Liver (tissue), 8 donors: ENCODE measurements at regions not wholly inside any gene's neighbourhood (a gene's known extent, or its start where the extent isn't known, plus 50 kb on each side); places are given as distances from the start of the nearest gene placed in this dataset.

Experiments used
- DNase-seq: peaks from one replicate; pipeline ENCODE4 v3.0.0-alpha.2; 2017; ENCODE audit warnings: low spot score
- H3K27ac ChIP-seq, 2 donors: one replicate each; pipeline ENCODE4 v1.7.0; 2013; ENCODE audit warnings: inconsistent platforms in 2 of 2, low read length in 2 of 2, control low read depth in 1 of 2, low read depth in 1 of 2, mild to moderate bottlenecking in 1 of 2
- H3K27me3 ChIP-seq, 4 donors: one replicate each; pipeline versions ENCODE4 v1.6.1 to v1.7.0; 2013; ENCODE audit warnings: low read length in 3 of 4, inconsistent platforms in 1 of 4, mild to moderate bottlenecking in 1 of 4, moderate library complexity in 1 of 4; ENCODE audit not compliant: control insufficient read depth in 4 of 4, insufficient read depth in 4 of 4
- H3K36me3 ChIP-seq, 4 donors: one replicate each; pipeline versions ENCODE4 v1.6.1 to v1.7.0; 2013; ENCODE audit warnings: low read length in 3 of 4, mild to moderate bottlenecking in 3 of 4, low read depth in 1 of 4, moderate library complexity in 1 of 4; ENCODE audit not compliant: control insufficient read depth in 4 of 4, insufficient read depth in 3 of 4
- H3K4me1 ChIP-seq, 4 donors: one replicate each; pipeline versions ENCODE4 v1.6.1 to v1.7.0; 2013; ENCODE audit warnings: low read length in 3 of 4, mild to moderate bottlenecking in 3 of 4, moderate library complexity in 1 of 4; ENCODE audit not compliant: control insufficient read depth in 4 of 4, insufficient read depth in 4 of 4
- H3K4me3 ChIP-seq, 3 donors: one replicate each; pipeline versions ENCODE4 v1.6.1 to v1.7.0; 2013; ENCODE audit warnings: low read length in 3 of 3, control low read depth in 1 of 3, low read depth in 1 of 3, mild to moderate bottlenecking in 1 of 3
- H3K9ac ChIP-seq, 2 donors: one replicate each; pipeline ENCODE4 v1.7.0; 2013; ENCODE audit warnings: low read length in 2 of 2, mild to moderate bottlenecking in 2 of 2, moderate library complexity in 2 of 2, control low read depth in 1 of 2, low read depth in 1 of 2
- H3K9me3 ChIP-seq, 4 donors: one replicate each; pipeline versions ENCODE4 v1.6.1 to v1.7.0; 2013; ENCODE audit warnings: low read length in 3 of 4; ENCODE audit not compliant: control insufficient read depth in 4 of 4
- EGR1 ChIP-seq, 2 donors: IDR thresholded peaks; 2 replicates each; pipeline ENCODE4 v1.6.1; 2016 to 2018; ENCODE audit warnings: antibody characterized with exemption in 2 of 2, low read depth in 2 of 2
- FOXA1 ChIP-seq: IDR thresholded peaks from 2 replicates; pipeline ENCODE4 v1.6.1; 2016; ENCODE audit warnings: antibody characterized with exemption
- FOXA2 ChIP-seq: IDR thresholded peaks from 2 replicates; pipeline ENCODE4 v1.6.1; 2016; ENCODE audit warnings: antibody characterized with exemption
- GABPA ChIP-seq, 2 donors: IDR thresholded peaks in 1 of 2; conservative IDR thresholded peaks in 1 of 2; 2 replicates each; pipeline ENCODE4 v1.6.1; 2016; ENCODE audit warnings: antibody characterized with exemption in 2 of 2, mild to moderate bottlenecking in 1 of 2, moderate library complexity in 1 of 2
- HNF4A ChIP-seq, 2 donors: conservative IDR thresholded peaks; 2 replicates each; pipeline ENCODE4 v1.6.1; 2016; ENCODE audit warnings: antibody characterized with exemption in 2 of 2, mild to moderate bottlenecking in 2 of 2
- HNF4G ChIP-seq: IDR thresholded peaks from 2 replicates; pipeline ENCODE4 v1.6.1; 2016; ENCODE audit warnings: antibody characterized with exemption
- JUND ChIP-seq, 2 donors: IDR thresholded peaks; 2 replicates each; pipeline ENCODE4 v1.6.1; 2016; ENCODE audit warnings: antibody characterized with exemption in 2 of 2
- MAX ChIP-seq: IDR thresholded peaks from 2 replicates; pipeline ENCODE4 v1.6.1; 2016; ENCODE audit warnings: antibody characterized with exemption
- NR2F2 ChIP-seq: IDR thresholded peaks from 2 replicates; pipeline ENCODE4 v1.6.1; 2016; ENCODE audit warnings: antibody characterized with exemption
- RAD21 ChIP-seq, 2 donors: IDR thresholded peaks; 2 replicates each; pipeline ENCODE4 v1.6.1; 2016; ENCODE audit warnings: antibody characterized with exemption in 2 of 2, mild to moderate bottlenecking in 2 of 2
- TAF1 ChIP-seq: conservative IDR thresholded peaks from 2 replicates; pipeline ENCODE4 v1.6.1; 2016; ENCODE audit warnings: antibody characterized with exemption, mild to moderate bottlenecking
- YY1 ChIP-seq: IDR thresholded peaks from 2 replicates; pipeline ENCODE4 v1.6.1; 2016; ENCODE audit warnings: antibody characterized with exemption, mild to moderate bottlenecking
- ZBTB33 ChIP-seq: IDR thresholded peaks from 2 replicates; pipeline ENCODE4 v1.6.1; 2016; ENCODE audit warnings: antibody characterized with exemption
- WGBS: extraction: QIAGEN DNeasy Blood & Tissue Kit; methylation state at CpG from one replicate; pipeline ENCODE4 v1.1.7; 2013; 5-methylcytosine and 5-hydroxymethylcytosine counted together
- TF ChIP-seq, protein P1 (sequence below): fragments of 150-350 bp; IDR thresholded peaks from 2 replicates; pipeline ENCODE4 v1.5.1; 2017; ENCODE audit warnings: improper control_type of control experiment, low read depth, low read length; ENCODE audit not compliant: missing input control
- TF ChIP-seq, protein P2 (sequence below): IDR thresholded peaks from 2 replicates; pipeline ENCODE4 v1.6.1; 2016; ENCODE audit warnings: antibody characterized with exemption, mild to moderate bottlenecking
- donor health status: healthy.
- donor health status: healthy.
- donor health status: healthy.
- donor health status: healthy.
- donor health status: healthy.

DNA sequence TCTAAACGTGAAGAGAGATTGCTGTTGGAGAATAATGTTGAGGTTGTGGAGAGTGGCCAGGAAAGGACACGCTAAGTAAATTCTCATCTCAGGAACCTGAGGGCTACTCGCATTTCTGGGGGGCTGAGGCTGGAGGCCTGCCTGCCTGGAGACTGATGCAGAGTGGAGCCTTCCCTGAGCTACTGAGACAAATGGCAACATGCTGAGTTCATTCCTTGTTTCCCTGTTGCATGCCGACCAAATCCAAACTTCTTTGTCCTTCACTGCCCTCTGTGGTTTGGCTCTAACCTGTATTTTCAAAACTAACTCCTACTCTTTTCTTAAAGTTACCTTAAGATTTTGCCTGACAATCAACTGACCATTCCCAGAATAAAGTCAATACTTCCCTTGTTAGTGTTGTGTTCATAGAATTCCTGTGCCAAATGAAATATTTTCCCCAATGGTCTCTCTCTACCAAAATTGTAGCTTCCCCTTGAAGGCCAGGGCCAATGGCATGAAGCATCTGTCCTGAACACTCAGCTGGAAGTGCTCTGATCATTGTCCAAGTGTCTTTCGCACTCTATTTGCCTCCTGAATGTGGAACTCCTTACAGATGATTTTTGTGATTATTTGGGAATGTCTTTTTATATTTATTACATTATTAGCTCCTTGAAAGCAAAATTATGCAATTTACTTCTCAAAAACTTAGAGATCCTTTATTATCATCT lies 1085.6 kb downstream of the SOCS6 start:
- no peak overlapping the region for H3K4me3 ChIP-seq
- H3K9me3 ChIP-seq: no peaks in the 10 kb centered on the region
- DNase-seq: no peak
- no peaks in the 10 kb centered on the region for H3K36me3 ChIP-seq
- WGBS: 50% methylated on average over 5 of the region's 5 CpGs
- no peak overlapping the region for H3K27ac ChIP-seq
- H3K9ac ChIP-seq: no peak overlapping the region
- no peaks in the 10 kb centered on the region for H3K4me1 ChIP-seq
- no peaks in the 10 kb centered on the region for H3K27me3 ChIP-seq
- TF ChIP-seq YY1 (no peak), EGR1 (IDR thresholded peaks at IDR 0.05; ENCODE audit: low read depth in 2 of 2) (no peak), TAF1 (no peak), MAX (no peak), RAD21 (IDR thresholded peaks at IDR 0.05) (no peak), GABPA (IDR thresholded peaks at IDR 0.05 in 1 of 2, conservative IDR thresholded peaks at IDR 0.05 in 1 of 2) (no peak), JUND (IDR thresholded peaks at IDR 0.05) (no peak), HNF4A (conservative IDR thresholded peaks at IDR 0.05) (no peak), HNF4G (no peak), FOXA1 (no peak), NR2F2 (no peak), ZBTB33 (no peak), FOXA2 (no peak)
- TF ChIP-seq, protein P1, sequence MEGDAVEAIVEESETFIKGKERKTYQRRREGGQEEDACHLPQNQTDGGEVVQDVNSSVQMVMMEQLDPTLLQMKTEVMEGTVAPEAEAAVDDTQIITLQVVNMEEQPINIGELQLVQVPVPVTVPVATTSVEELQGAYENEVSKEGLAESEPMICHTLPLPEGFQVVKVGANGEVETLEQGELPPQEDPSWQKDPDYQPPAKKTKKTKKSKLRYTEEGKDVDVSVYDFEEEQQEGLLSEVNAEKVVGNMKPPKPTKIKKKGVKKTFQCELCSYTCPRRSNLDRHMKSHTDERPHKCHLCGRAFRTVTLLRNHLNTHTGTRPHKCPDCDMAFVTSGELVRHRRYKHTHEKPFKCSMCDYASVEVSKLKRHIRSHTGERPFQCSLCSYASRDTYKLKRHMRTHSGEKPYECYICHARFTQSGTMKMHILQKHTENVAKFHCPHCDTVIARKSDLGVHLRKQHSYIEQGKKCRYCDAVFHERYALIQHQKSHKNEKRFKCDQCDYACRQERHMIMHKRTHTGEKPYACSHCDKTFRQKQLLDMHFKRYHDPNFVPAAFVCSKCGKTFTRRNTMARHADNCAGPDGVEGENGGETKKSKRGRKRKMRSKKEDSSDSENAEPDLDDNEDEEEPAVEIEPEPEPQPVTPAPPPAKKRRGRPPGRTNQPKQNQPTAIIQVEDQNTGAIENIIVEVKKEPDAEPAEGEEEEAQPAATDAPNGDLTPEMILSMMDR: no peak
- TF ChIP-seq, protein P2, sequence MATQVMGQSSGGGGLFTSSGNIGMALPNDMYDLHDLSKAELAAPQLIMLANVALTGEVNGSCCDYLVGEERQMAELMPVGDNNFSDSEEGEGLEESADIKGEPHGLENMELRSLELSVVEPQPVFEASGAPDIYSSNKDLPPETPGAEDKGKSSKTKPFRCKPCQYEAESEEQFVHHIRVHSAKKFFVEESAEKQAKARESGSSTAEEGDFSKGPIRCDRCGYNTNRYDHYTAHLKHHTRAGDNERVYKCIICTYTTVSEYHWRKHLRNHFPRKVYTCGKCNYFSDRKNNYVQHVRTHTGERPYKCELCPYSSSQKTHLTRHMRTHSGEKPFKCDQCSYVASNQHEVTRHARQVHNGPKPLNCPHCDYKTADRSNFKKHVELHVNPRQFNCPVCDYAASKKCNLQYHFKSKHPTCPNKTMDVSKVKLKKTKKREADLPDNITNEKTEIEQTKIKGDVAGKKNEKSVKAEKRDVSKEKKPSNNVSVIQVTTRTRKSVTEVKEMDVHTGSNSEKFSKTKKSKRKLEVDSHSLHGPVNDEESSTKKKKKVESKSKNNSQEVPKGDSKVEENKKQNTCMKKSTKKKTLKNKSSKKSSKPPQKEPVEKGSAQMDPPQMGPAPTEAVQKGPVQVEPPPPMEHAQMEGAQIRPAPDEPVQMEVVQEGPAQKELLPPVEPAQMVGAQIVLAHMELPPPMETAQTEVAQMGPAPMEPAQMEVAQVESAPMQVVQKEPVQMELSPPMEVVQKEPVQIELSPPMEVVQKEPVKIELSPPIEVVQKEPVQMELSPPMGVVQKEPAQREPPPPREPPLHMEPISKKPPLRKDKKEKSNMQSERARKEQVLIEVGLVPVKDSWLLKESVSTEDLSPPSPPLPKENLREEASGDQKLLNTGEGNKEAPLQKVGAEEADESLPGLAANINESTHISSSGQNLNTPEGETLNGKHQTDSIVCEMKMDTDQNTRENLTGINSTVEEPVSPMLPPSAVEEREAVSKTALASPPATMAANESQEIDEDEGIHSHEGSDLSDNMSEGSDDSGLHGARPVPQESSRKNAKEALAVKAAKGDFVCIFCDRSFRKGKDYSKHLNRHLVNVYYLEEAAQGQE: no peak
